NOMO-1 (cell line): ENCODE measurements at regions not wholly inside any gene's neighbourhood (a gene's known extent, or its start where the extent isn't known, plus 50 kb on each side); places are given as distances from the start of the nearest gene placed in this dataset.
"Not testable (repeated sequence)": the region's sequence is repeated elsewhere in the genome, so short reads cannot be mapped to it uniquely, and the experiment has no call there.

Experiments used
- DNase-seq, 2 experiments: peaks; one replicate each; lab custom pipeline; 2025; ENCODE audit not compliant: unreplicated experiment in 2 of 2; lab: John Stamatoyannopoulos, UW

DNA sequence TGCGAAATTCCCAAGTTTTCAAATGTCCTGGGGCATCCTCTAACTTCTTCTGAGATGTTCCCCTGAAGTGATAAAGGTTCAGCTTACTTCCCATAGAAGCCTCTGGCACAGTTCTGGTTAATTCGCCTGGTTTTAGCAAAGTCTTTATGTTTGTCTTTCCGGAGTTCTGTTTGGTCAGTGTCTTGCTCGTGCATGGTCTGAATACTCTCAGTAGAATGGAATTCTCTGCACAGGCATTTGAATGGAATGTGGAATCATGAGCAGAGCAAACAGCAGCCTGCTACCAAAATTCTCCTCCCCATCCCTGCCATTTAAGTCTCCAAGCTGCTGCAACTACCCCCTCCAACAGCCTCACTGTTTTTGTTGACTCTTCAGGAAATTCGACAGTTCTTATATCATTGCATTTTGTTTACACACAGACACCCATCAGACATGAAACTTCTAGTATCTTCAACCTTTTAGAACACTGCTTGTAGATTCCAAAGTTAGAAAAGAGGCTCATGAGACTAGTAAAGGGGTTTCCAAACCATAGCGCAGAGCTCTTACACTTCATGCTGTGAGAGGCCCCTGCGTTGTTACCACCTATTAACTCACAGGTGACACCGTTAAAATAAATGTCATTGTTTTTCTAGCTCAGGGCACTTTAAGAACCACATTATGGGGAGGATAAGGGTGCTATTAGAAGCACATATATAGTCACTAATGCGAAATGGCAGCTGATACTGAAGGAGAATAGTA, 129.7 kb downstream of the PLCE1 start:
- DNase-seq = no peak

DNA sequence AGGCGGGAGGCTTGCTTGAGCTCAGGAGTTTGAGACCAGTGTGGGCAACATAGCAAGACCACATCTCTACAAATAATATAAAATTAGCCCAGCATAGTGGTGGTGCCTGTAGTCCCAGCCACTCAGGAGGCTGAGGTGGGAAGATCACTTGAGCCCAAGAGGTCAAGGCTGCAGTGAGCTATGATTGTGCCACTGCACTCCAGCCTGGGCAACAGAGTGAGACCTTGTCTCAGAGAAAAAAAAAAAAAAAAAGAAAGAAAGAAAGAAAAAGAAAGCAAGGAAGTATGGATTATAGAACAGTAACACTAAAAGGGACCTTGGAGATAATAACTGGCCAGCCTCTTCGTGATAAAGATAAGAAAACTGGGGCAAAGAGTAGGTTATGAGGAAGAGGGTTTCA, 130.4 kb downstream of the PLCE1 start:
- not testable (repeated sequence) for DNase-seq

DNA sequence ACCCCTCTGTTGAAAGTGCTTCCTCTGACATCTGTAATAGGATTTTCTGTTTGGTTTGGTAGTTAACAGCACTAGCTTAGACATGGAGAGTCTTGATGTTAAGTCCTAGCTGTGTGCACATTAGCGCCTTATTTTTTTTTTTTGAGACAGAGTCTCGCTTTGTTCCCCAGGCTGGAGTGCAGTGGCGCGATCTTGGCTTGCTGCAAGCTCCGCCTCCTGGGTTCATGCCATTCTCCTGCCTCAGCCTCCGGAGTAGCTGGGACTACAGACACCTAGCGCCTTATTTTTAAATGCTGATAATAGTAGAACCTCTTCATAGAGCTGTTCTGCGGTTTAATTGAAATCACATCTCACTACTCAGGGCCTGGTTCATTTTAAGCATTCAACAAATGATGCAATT, 131.5 kb downstream of the PLCE1 start:
- not testable (repeated sequence) for DNase-seq

DNA sequence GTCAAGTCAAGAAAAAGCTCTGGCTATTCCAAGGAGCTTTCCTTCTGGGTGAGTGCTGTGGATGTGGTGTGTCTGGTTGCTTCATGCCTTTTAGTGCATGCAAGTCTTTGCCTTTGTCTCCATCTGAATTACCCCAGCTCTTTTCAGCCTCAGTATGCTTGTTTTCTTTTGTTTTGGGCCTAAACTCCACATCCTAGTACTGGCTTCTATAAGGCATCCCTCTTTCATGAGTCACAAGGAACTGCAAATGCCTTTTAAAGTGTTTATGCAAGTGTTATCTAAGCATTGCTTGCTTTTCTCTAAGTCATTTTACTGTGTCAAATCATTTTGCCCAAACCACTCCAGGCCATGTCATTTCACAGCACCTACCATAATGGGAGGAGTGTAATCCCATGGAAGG, 132.1 kb downstream of the PLCE1 start:
- no peak for DNase-seq

DNA sequence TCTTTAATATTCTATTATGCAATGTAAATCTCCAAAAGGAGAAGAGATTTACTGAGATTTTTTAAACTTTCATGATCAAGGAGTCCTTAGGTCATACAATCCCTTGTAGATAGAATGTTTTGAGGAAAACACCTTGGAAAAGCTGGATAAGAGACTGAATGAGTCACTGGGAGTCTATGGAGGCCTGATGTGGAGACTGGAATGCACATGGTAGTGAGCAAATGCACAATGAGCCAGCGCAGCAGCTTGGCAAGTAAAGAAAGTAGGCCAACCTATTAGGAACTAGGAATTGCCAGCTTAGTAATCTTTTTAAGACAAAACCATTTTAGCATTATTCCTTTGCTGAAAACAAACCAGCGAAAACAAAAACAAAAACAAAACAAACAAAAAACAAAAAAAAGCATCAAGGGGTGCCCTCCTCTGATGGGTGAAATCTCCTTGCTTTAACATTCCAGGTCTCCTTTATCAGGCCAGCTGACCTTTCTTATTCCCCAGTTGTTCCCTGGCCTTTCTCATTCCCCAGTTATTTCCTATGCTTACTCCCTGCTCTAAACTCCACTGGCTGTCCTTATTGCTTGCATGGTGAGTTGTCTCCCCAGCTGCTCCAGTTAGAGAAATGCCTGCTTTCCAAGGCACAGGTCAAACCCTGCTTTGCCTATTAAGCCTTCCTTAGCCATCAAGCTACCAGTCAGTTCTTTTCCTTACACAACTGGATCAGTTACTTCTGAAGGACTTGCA, 135.8 kb downstream of the PLCE1 start:
- no peak for DNase-seq

DNA sequence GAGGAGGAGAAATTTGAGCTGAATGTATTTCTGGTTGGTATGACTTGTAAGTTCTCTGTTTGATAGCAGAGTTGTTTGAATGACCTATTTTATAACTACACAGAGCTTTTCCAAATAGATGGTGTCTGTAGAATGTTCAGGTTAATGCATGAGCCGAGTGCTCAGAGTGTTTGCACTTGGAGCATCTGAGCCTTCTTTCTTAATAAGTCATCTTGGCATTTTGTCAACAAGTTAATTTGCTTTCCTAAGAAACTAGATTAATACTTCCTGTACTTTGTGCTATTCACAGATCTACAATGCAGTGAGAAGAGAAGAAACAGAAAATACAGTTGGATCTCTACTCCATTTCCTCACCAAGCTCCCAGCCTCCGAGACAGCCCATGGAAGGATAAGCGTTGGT, 138.2 kb downstream of the PLCE1 start:
- DNase-seq = no peak

DNA sequence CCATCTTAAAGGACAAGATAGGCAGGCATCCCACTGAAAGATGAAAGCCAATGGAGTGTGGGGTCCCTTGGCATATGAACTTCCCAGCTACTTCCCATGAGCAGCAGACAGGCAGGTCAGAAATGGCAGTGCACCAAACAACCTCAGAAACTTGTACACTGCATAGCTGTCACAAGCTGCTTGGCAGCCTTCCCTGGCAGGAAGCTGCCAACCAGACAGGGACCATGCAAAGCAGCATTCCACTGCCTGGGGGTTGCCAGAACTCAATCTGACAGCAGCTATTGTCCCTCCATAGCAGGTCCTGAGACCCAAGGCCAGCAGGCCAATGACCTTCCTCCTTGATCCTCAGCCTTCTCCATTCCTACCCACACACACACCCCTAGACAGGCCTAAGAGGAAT, 139.5 kb downstream of the PLCE1 start:
- no peak for DNase-seq

DNA sequence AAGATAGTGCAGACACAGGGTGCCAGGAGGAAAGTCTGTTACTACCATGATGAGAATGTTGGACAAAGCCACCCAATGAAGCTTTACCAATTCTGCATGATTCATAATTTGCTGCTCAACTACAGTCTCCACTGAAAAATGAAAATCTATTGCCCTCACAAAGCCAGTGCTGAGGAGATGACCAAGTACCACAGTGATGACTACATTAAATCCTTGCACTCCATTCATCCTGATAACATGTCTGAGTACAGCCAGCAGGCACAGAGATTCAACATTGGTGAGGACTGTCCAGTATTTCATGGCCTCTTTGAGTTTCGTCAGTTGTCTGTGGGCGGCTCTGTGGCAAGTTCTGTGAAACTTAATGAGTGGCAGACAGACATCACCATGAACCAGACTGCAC, 144.0 kb downstream of the PLCE1 start:
- no peak for DNase-seq

DNA sequence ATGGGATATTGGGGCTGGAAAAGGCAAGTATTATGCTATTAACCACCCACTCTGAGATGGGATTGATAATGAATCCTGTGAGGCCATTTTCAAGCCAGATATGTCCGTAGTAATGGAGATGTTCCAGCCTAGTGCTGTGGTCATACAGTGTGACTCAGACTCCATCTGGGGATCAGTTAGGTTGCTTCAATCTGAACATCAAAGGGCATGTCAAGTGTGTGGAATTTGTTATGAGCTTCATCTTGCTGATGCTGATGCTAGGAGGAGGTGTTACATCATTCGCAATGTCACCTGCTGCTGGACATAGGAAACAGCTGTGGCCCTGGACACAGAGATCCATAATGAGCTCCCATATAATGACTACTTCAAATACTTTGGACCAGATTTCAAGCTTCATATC, 144.7 kb downstream of the PLCE1 start:
- DNase-seq = no peak

DNA sequence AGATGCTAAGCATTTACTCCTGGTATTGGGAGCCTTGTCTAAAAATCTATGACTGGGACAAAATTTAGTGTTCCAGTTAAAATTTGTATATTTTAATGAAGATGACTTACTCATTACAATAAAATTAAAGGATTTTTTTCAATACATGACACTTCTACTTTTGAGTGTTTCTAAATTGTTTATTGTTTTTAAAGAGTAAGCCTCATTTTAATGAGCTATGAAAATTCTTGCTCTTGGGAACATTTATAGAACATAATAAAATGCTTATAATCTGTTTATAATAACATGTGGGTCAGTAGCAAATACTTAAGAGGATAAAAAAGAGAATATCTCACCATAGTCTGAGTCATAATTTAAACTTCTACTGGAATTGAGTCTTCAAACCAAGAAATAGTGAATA, 149.5 kb downstream of the PLCE1 start:
- no peak for DNase-seq

DNA sequence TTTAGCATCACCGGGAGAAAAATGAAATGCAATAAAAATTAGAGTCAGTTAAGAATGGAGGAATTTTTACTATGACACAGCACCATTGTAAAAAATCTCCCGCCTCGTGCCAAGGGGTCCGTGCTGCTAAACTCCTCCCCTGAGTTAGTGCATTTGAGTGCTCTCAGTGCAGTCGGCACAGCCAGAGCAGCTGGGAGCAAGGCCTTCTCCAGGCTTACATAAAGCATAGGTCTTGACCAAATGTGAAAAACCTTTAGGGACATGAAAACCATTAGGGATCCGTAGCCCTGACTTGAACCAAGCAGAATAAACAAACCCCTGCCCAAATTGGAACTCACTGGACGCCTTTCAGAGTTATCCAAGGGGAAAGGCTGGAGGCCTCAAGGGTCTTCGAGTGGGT, 152.6 kb downstream of the PLCE1 start:
- no peak for DNase-seq

DNA sequence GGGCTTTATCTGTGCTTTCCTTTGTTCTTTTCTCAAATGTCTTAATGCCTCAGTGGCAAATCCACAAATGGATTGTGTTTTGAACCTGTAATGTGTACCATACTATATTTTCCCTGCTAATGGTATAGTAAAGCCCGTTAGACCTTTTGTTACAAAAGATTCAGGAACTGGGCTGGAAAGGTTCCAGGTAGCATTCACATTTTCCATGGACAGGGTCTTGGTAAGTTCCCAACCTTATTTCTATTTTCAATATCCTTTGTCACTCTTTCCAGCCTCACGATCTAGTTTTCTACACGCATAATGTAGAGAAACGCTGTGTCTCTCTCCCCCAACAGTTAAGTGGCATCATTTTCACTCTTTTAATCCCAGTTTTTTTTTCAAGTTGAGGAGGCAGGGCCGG, 153.0 kb downstream of the PLCE1 start:
- DNase-seq = no peak

DNA sequence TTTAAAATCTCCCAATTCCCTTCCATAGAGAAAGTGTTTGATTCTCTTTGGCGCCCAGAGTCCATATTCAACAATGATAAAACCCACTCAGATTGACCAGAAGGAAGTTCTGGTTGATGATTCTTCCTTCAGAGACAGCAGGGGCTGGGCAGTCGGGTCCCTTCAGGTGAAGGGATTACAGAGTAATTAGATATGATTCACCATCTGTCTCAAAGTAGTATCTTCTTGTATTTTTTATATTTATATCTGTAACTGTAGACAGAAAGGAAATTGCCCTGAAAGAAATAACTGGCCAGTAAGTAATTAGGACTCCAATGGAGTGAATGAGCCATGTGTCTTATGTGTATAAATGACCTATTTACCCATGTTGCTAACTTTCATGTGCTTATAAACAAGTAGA, 156.0 kb downstream of the PLCE1 start:
- no peak for DNase-seq

DNA sequence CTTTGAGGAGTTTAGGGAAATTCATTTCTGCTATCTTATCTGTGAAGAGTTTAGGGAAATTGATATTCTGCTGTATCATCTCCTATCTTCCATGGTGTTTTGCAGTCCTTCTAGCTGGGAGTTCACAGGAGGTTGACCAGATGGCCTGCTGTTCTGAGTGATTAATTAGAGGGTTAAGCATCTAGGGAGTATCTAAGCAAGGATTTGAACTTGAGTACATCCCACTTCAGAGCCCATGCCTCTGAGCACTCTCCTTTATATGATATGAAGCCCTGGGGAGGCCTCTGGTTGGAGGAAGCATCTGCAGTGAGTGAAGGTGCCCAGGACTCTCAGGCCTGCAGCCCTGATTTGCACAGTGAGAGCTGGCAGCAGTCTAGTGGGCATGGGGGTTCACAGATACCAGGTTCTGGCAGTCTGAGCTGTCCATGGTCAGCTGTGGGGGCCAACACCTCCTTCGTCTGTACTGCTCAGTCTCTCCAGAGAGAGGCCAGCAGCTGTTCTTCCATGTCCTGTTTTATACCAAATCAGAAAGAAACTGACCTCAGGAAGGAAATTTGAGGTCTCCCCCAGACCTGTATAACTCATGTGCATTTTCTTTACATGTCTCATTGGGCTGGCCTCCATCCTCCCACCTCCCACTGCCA, 156.9 kb downstream of the PLCE1 start:
- DNase-seq = no peak

DNA sequence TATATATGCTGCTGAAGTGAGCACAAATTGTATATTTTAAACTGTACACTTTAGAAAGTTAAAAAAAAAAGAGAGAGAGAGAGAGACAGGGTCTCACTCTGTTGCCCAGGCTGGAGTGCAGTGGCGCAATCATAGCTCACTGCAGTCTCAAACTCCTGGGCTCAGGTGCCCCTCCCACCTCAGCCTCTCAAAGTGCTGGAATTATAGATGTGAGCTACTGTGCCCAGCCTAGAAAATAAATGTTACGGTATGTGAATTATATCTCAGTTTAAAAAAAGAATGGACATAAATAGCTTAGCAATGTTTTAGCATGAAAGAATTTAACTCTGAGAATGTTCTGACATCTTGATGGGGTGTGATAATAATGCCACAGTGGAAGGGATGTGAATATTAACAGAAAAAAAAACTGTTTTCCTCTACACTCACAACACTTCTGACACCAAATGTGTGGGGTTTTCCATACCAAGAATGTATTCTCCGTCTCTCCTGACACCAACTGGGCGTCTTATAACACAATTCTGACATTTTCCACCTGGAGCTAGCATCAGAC, 162.1 kb downstream of the PLCE1 start:
- no peak for DNase-seq

DNA sequence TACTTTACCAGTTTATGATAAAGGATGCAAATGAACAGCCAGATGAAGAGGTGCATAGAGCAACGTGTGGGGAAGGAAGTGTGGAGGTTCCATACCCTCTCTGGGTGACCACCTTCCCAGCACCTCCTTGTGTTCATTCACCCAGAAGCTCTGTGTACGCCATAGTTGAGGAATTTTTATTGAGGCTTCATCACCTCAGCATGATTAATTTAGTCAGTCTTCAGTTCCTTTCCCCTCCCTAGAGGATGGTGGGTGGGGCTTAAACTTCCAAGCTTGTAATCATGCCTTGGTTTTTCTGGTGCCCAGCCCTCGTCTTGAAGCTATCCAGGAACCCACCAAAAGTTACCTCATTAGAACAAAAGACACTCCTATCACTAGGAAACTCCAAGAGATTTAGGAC, 162.7 kb downstream of the PLCE1 start:
- no peak for DNase-seq

DNA sequence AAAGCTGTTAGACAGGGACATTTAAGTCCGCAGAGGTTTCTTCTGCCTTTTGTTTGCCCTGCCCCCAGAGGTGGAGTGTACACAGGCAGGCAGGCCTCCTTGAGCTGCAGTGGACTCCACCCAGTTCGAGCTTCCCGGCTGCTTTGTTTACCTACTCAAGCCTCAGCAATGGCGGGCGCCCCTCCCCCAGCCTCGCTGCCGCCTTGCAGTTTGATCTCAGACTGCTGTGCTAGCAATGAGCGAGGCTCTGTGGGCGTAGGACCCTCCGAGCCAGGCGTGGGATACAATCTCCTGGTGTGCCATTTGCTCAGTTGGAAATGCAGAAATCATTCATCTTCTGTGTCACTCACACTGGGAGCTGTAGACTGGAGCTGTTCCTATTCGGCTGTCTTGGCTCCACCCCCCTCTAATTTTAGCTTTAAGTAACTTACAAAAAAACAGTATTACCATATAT, 171.5 kb downstream of the PLCE1 start:
- not testable (repeated sequence) for DNase-seq

DNA sequence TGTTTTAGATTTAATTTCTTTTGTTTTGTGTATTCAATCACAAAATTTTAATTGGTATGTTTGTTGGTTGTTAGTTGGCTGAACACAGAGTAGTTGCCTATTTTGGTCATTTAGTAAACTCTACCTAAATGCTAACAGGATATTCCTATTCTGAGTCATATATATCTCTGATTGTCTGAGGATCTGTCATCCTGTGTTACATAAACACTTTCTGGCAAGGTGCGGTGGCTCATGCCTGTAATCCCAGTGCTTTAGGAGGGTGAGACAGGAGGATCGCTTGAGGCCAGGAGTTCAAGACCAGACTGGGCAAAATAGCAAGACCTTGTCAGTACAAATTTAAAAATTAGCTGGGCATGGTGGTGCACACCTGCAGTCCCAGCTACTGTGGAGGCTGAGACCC, 178.6 kb downstream of the PLCE1 start:
- no peak for DNase-seq

DNA sequence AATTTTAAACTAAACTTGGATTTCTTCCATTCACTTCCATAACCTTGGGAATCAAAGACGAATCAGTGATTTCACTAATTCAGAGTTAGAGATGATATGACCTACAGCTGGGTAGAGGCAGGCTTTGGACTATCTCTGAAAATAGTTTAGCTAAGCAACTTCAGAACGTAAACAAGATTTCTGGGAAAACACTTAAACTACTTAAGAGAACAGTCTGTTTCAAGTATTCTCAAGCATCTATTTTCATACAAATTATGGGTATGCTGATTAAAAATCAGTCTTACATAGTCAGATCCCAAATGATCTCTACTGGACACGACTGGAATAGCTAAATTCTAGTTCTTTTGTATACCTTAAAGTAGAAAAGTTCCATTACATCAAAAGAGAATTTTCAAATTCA, 179.9 kb downstream of the PLCE1 start:
- DNase-seq = no peak

DNA sequence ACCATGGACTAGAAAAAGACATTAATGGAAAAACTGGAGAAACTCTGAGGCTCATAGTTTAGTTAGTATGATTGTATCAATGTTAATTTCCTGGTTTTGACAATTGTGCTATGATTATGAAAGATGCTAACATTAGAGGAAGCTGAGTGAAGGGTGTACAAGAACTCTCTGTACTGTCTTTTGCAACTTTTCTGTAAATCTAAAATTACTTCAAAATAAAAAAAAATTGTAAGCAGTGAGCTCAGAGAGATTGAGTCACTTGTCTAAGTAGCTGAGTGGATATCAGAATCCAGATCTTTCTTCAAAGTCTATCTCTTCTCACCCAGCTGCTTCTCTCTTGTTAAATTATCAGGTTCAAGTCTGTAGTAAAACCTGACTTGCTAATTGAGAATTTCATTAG, 181.1 kb downstream of the PLCE1 start:
- DNase-seq = peak in 1 of 2 experiments; percentile 14

DNA sequence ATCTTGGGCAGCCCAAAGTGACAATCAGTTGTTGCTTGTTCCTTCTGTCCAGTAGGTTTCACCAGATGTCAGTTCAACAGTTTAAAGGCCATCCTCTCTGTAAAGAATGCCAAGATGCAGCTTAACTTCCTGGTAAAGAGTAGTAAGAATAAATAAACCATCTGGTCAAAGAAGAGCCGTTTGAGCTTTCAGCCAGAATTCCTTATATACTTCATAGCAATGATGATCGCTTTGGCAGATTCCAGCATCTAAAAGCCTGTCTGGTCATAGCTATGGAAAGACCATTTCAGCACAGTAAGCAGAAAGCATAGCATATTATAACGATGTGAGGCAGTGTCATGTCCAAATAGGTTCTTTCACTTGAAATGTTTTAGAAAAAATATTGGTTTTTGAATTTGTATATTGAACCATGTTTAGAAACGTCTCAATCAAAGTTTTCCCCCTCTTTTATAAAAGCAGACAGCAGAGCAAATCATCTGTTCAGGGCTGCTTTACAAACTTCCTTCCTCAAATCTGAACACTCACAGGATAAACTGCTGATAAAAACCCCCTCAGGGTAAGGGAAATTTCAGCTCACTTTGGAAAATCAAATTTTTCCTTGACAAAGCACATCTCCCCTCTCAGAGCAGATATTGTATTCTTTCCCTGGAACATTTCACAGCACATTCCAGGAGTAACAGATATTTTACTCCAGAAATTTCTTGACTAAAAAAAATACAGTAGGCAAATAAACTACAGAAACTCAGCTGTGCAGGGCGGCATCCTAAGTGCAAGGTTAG, 184.1 kb downstream of the NOC3L start:
- no peak for DNase-seq
